Heart right ventricle (tissue), 16 donors: ENCODE measurements at regions not wholly inside any gene's neighbourhood (a gene's known extent, or its start where the extent isn't known, plus 50 kb on each side); places are given as distances from the start of the nearest gene placed in this dataset.

ENCODE experiments used
- ATAC-seq, 8 donors: fragments of 200-7000 bp; cut with Tn5 transposase; one replicate each; pipeline ENCODE4 v1.9.1; 2020; ENCODE audit warnings: mild to moderate bottlenecking in 8 of 8, moderate library complexity in 8 of 8, moderate number of reproducible peaks in 1 of 8
- DNase-seq, 2 donors: peaks; one replicate each; pipeline ENCODE4 v3.0.0-alpha.2; 2020
- H3K27ac ChIP-seq, 10 donors: fragments of 200-600 bp; sonication (generic) in 2 of 10; one replicate each; pipeline versions ENCODE4 v1.5.0 to v1.8.0; 2020 to 2022; ENCODE audit warnings: mild to moderate bottlenecking in 3 of 10
- H3K27me3 ChIP-seq, 7 donors: fragments of 200-600 bp; one replicate each; pipeline ENCODE4 v1.8.0; 2021 to 2022; ENCODE audit warnings: mild to moderate bottlenecking in 2 of 7
- H3K36me3 ChIP-seq, 9 donors: fragments of 200-600 bp; sonication (generic) in 1 of 9; one replicate each; pipeline versions ENCODE4 v1.5.0 to v1.8.0; 2020 to 2022; ENCODE audit warnings: mild to moderate bottlenecking in 2 of 9
- H3K4me1 ChIP-seq, 9 donors: fragments of 200-600 bp; sonication (generic) in 1 of 9; one replicate each; pipeline versions ENCODE4 v1.5.0 to v1.8.0; 2020 to 2022; ENCODE audit warnings: mild to moderate bottlenecking in 4 of 9
- H3K4me3 ChIP-seq, 10 donors: fragments of 200-600 bp; sonication (generic) in 2 of 10; one replicate each; pipeline versions ENCODE4 v1.5.0 to v1.8.0; 2020 to 2022; ENCODE audit warnings: mild to moderate bottlenecking in 7 of 10, moderate library complexity in 2 of 10
- H3K9me3 ChIP-seq, 11 donors: fragments of 200-600 bp in 10 of 11; sonication (generic) in 2 of 11; one replicate each; pipeline versions ENCODE4 v1.5.0 to v1.8.0; 2013 to 2022; ENCODE audit warnings: mild to moderate bottlenecking in 2 of 11, control low read depth in 1 of 11, moderate library complexity in 1 of 11
- WGBS, 2 donors: extraction: QIAGEN DNeasy Blood & Tissue Kit; methylation state at CpG; one replicate each; pipeline ENCODE4 v1.1.7; 2013; ENCODE audit warnings: inconsistent platforms in 1 of 2; 5-methylcytosine and 5-hydroxymethylcytosine counted together
- intact Hi-C, 10 donors: fragments of 100-400 bp; cut with DNase I; formaldehyde crosslinking; loops; one replicate each; pipeline versions ENCODE4 v1.11.1 to v1.14.2; 2022
- TF ChIP-seq, protein P1 (sequence below), 9 donors: fragments of 200-600 bp; sonication (generic) in 2 of 9; IDR thresholded peaks; one replicate each; pipeline versions ENCODE4 v1.5.0 to v1.8.0; 2021 to 2022; ENCODE audit warnings: antibody characterized with exemption in 9 of 9, mild to moderate bottlenecking in 5 of 9, moderate library complexity in 1 of 9
- donor health status: Arrhythmogenic right ventricular cardiomyopathy.
- donor health status: ischemic (EF 13 %, LVEDD 7.1; RV severe dilation, severe dysfunction).
- donor health status: healthy with polysubstance abuse.
- donor health status: DM: no; HTN: yes; CAD: no.
- donor health status: DM: no; HTN: no; CAD: no.
- donor health status: ischemic (EF 25% LVEDD 6.9; RV normal size, moderate dysfunction).
- donor health status: ischemic (EF 25% LVEDD 5.7; RV mildly dilated, moderate dysfunction).
- donor health status: healthy.
- donor health status: DM: yes; HTN: yes; CAD: no.
- donor health status: Ischemic cardiomyopathy.
- donor health status: ischemic (EF 35%, LVEDD 5.7; RV mildly dilated, moderate dysfunction).
- donor health status: nonischemic (EF 11% LVEDD 7.7; RV severe dilation, severe dysfunction).
- donor health status: DM: yes; HTN: yes; CAD: no.
- donor health status: PGD.
- donor health status: ischemic (EF 29% LVEDD 5.4; RV normal size, mild dysfunction).
- donor health status: nonischemic (EF 23%, LVEDD 6.1; RV moderate dilation, normal function).

GRCh38 chr5:128896675-128897074 lies 68.6 kb upstream of the SLC27A6 start:
- ATAC-seq (no peak), DNase-seq (no peak)

DNA sequence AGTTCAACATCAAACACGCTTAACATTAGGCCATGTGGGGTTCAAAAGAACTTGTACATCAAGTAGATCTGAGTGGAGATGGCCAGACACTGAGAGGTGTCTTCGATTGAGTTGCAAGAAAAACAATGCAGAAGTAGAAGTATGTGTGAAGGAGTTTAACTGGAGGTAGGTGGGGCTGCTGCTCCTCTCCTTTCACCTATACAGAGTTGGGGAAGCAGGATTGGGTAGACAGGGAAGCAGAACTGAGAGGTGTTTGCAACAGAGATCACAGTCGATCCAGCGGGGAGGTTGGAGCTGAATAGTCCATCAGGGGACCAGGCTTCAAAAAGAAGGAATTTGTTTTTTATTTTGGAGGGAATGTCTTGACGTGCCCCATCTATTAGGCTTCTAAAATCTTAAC lies 61.7 kb upstream of the SLC27A6 start:
- H3K36me3 ChIP-seq: no peaks in the 10 kb centered on the region
- ATAC-seq (no peak), DNase-seq (no peak)
- H3K27me3 ChIP-seq: no peaks in the 10 kb centered on the region
- no peaks in the 10 kb centered on the region for H3K4me1 ChIP-seq
- H3K4me3 ChIP-seq: no peak overlapping the region
- H3K27ac ChIP-seq: no peak overlapping the region
- TF ChIP-seq, protein P1, sequence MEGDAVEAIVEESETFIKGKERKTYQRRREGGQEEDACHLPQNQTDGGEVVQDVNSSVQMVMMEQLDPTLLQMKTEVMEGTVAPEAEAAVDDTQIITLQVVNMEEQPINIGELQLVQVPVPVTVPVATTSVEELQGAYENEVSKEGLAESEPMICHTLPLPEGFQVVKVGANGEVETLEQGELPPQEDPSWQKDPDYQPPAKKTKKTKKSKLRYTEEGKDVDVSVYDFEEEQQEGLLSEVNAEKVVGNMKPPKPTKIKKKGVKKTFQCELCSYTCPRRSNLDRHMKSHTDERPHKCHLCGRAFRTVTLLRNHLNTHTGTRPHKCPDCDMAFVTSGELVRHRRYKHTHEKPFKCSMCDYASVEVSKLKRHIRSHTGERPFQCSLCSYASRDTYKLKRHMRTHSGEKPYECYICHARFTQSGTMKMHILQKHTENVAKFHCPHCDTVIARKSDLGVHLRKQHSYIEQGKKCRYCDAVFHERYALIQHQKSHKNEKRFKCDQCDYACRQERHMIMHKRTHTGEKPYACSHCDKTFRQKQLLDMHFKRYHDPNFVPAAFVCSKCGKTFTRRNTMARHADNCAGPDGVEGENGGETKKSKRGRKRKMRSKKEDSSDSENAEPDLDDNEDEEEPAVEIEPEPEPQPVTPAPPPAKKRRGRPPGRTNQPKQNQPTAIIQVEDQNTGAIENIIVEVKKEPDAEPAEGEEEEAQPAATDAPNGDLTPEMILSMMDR (IDR thresholded peaks at IDR 0.05): no peak
- H3K9me3 ChIP-seq: no peaks in the 10 kb centered on the region
- WGBS, 2 donors: 79 to 91% methylated on average over 5 of the region's 5 CpGs
- intact Hi-C loops: loop anchor here in 8 of 10 donors (5.0 to 10.0 kb wide), 8 partner anchors 151 to 864 kb away; no protein-coding TSS in a partner anchor

More at GRCh38 chr5:128896675-128897074, 68.6 kb upstream of the SLC27A6 start:
- TF ChIP-seq, protein P1 (IDR thresholded peaks at IDR 0.05): no peak
- WGBS, 2 donors: 94 to 95% methylated on average over 2 of the region's 2 CpGs
- Histone ChIP-seq H3K27ac (no peak overlapping the region), H3K4me3 (no peak overlapping the region), H3K9me3 (peaks cover 0 to 9% (median 0%) of the 10 kb centered on the region in 11 donors), H3K36me3 (no peaks in the 10 kb centered on the region), H3K27me3 (no peaks in the 10 kb centered on the region), H3K4me1 (no peaks in the 10 kb centered on the region)
- intact Hi-C loops: no loop called here

DNA sequence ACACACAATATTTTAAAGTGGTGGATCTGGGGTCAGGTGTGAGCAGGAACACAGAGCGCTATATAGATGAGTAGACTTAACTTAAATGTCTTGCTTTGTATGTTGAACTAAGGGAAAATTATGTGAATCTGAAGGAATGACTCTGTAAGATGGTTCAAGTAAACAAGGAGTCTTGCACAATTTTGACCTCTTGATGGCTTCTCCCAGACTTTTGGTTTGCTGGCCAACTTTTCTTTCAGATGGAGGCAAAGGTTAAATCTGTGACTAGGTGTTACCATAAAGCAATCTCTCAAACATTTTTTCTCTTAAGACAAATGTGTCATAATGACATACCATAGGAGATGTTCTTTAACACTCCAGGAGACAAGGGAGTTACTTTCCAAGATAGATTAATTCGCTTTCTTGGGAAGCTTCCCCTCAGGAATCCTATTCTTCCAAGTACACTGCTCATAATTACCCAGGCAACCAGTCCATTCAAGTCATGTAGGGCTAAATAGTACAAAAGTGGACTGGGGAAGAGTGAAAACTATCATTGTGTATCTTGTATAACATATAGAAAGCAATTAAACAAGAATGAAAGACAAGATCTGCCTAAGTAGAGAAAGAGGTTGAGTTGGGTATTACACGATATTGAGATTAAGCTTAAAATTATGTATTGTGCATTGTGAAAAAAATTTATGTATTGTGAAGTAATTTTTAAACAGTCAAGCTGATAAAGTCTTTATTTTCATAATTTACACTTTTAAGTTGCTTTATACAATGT lies 60.3 kb upstream of the SLC27A6 start:
- Histone ChIP-seq H3K4me1 (no peaks in the 10 kb centered on the region), H3K27me3 (no peaks in the 10 kb centered on the region), H3K9me3 (no peaks in the 10 kb centered on the region), H3K36me3 (no peaks in the 10 kb centered on the region), H3K4me3 (no peak overlapping the region), H3K27ac (no peak overlapping the region)
- ATAC-seq: no peak
- DNase-seq: no peak
- intact Hi-C loops: loop anchor here in 9 of 10 donors (5.0 to 10.0 kb wide), 9 partner anchors 150 to 867 kb away; no protein-coding TSS in a partner anchor
- TF ChIP-seq, protein P1 (IDR thresholded peaks at IDR 0.05): no peak
- WGBS, 2 donors: 65 to 71% methylated on average over 3 of the region's 3 CpGs

GRCh38 chr5:128905568-128906110 lies 59.6 kb upstream of the SLC27A6 start:
- H3K9me3 ChIP-seq: no peaks in the 10 kb centered on the region
- TF ChIP-seq, protein P1 (IDR thresholded peaks at IDR 0.05): peak; percentile 79 to 90 (median 84)
- WGBS, 2 donors: 30 to 46% methylated on average over 4 of the region's 4 CpGs
- H3K27me3 ChIP-seq: no peaks in the 10 kb centered on the region
- DNase-seq: peak in 1 of 2 donors; percentile 38
- no peak overlapping the region for H3K27ac ChIP-seq
- H3K4me1 ChIP-seq: no peaks in the 10 kb centered on the region
- H3K36me3 ChIP-seq: no peaks in the 10 kb centered on the region
- intact Hi-C loops: loop anchor here in 9 of 10 donors (5.0 to 10.0 kb wide), 8 partner anchors 149 to 867 kb away; no protein-coding TSS in a partner anchor
- ATAC-seq: peak in 7 of 8 donors; percentile 55 to 85 (median 73)
- H3K4me3 ChIP-seq: no peak overlapping the region
